ENCODE measurements at regions not wholly inside any gene's neighbourhood (a gene's known extent, or its start where the extent isn't known, plus 50 kb on each side); places are given as distances from the start of the nearest gene placed in this dataset.
A peak's percentile ranks its signal among the peaks of the same experiment; 100 is the strongest.

- peak; percentile 56 for TF ChIP-seq CTCF (conservative IDR thresholded peaks at IDR 0.05; ENCODE audit: low read depth, low read length)
- no peak for DNase-seq (ENCODE audit: low read depth)
- no peak overlapping the region for H3K4me3 ChIP-seq (ENCODE audit: low read depth, low read length)
Measured at GRCh38 chr20:51326201-51326819, 216.2 kb downstream of the NFATC2 start.

- no peak overlapping the region for H3K4me3 ChIP-seq (ENCODE audit: low read depth, low read length)
- TF ChIP-seq CTCF (conservative IDR thresholded peaks at IDR 0.05; ENCODE audit: low read depth, low read length) = no peak
- DNase-seq (ENCODE audit: low read depth) = no peak
Measured at GRCh38 chr20:51322164-51322707, 220.3 kb downstream of the NFATC2 start.

- TF ChIP-seq CTCF (conservative IDR thresholded peaks at IDR 0.05; ENCODE audit: low read depth, low read length) = no peak
- no peak overlapping the region for H3K4me3 ChIP-seq (ENCODE audit: low read depth, low read length)
- no peak for DNase-seq (ENCODE audit: low read depth)
Measured at GRCh38 chr20:51321343-51322163, 221.0 kb downstream of the NFATC2 start.

- no peak for DNase-seq (ENCODE audit: low read depth)
- H3K4me3 ChIP-seq (ENCODE audit: low read depth, low read length) = no peak overlapping the region
- no peak for TF ChIP-seq CTCF (conservative IDR thresholded peaks at IDR 0.05; ENCODE audit: low read depth, low read length)
Measured at GRCh38 chr20:51319522-51319921, 223.0 kb downstream of the NFATC2 start.

- TF ChIP-seq CTCF (conservative IDR thresholded peaks at IDR 0.05; ENCODE audit: low read depth, low read length) = peak; percentile 55
- DNase-seq (ENCODE audit: low read depth) = no peak
- no peak overlapping the region for H3K4me3 ChIP-seq (ENCODE audit: low read depth, low read length)
Measured at GRCh38 chr20:51318058-51318949, 224.2 kb downstream of the NFATC2 start.

GRCh38 chr20:51315390-51315789 lies 227.1 kb downstream of the NFATC2 start:
- TF ChIP-seq CTCF (conservative IDR thresholded peaks at IDR 0.05; ENCODE audit: low read depth, low read length) = no peak
- no peak overlapping the region for H3K4me3 ChIP-seq (ENCODE audit: low read depth, low read length)
- DNase-seq (ENCODE audit: low read depth) = no peak

All from epithelial cell of proximal tubule (primary cell).